ENCODE measurements at regions not wholly inside any gene's neighbourhood (a gene's known extent, or its start where the extent isn't known, plus 50 kb on each side); places are given as distances from the start of the nearest gene placed in this dataset.

GRCh38 chr12:11946161-11946560 is 124.6 kb upstream of the BCL2L14 start:
- no peak for DNase-seq
- H3K27ac ChIP-seq, result no peak overlapping the region

DNA sequence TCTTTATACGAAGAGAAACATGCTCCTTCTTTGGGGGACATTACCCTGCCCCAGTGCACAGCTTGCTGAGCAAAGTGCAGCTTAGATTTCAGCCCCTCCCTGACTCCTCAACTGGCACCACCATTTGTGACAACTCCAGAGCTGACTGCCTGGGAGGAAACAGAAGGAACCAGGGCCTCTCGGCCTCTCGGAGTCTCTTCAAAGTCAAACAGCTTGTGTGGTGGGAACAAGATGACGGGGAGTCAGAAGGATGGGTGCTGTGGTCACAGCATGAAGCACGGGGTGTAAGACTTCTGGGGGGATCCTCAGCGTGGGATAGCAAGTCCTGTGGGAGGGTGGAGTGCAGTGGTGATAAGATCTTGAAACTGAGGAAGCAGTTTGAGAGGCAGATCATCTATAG is 123.5 kb upstream of the BCL2L14 start:
- DNase-seq, result no peak
- no peaks in the 10 kb centered on the region for H3K36me3 ChIP-seq

More at GRCh38 chr12:11946161-11946560, 124.6 kb upstream of the BCL2L14 start:
- Histone ChIP-seq H3K9me3 (replicated peaks) (no peaks in the 10 kb centered on the region), H3K4me3 (no peak overlapping the region), H3K4me1 (0 out of 2 replicates have a peak, but pooled peaks cover 2% of the 10 kb centered on the region), H3K27me3 (no peaks in the 10 kb centered on the region), H3K36me3 (no peaks in the 10 kb centered on the region)

DNA sequence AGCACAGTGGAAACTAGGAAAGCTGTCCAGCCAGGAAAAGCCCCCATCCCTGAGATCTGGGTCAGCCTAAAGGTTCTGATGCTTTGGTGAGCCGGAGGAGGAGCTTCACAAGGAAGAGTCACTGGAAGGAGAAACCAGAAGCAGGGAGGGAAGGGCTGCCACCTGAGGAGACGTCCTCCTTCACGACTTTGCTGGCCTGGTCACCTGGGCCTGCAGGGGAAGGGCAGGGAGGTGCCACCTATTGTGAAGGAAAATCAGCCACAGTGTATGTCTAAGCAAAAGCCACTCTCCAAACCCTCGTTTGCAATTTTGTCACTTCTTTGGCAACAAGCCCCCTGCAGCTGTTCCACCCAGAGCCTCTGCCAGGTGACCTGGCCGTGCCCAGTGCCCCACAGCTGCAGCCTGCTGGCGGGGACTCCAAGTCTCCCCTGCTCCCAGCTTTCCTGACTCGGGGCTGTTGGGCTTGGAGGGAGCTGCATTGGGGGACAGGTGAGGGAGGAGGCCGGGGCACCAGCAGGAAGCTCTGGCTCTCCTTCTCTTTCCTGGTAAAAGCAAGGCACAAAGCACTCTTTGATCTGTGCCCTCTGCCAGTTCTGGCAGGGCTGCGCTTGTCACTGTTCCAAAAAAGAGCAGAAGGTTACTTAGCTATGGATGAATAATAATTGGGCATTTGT is 120.9 kb upstream of the BCL2L14 start:
- Histone ChIP-seq H3K4me1 (peaks cover 16% of the 10 kb centered on the region), H3K4me3 (no peak overlapping the region), H3K27ac (no peak overlapping the region), H3K27me3 (no peaks in the 10 kb centered on the region), H3K9me3 (replicated peaks) (no peaks in the 10 kb centered on the region), H3K36me3 (no peaks in the 10 kb centered on the region)
- peak; percentile 15 to 30 for DNase-seq

More for the DNA sequence above, 123.5 kb upstream of the BCL2L14 start:
- 0 out of 2 replicates have a peak, but pooled peaks cover 2% of the 10 kb centered on the region for H3K4me1 ChIP-seq
- no peak overlapping the region for H3K27ac ChIP-seq
- H3K9me3 ChIP-seq (replicated peaks), result no peaks in the 10 kb centered on the region
- H3K27me3 ChIP-seq, result no peaks in the 10 kb centered on the region
- H3K4me3 ChIP-seq, result no peak overlapping the region

GRCh38 chr12:11951209-11951608 is 119.5 kb upstream of the BCL2L14 start:
- no peaks in the 10 kb centered on the region for H3K36me3 ChIP-seq
- no peaks in the 10 kb centered on the region for H3K27me3 ChIP-seq
- H3K9me3 ChIP-seq (replicated peaks), result no peaks in the 10 kb centered on the region
- no peak overlapping the region for H3K27ac ChIP-seq
- no peak overlapping the region for H3K4me3 ChIP-seq
- DNase-seq, result no peak
- peaks cover 16% of the 10 kb centered on the region for H3K4me1 ChIP-seq

DNA sequence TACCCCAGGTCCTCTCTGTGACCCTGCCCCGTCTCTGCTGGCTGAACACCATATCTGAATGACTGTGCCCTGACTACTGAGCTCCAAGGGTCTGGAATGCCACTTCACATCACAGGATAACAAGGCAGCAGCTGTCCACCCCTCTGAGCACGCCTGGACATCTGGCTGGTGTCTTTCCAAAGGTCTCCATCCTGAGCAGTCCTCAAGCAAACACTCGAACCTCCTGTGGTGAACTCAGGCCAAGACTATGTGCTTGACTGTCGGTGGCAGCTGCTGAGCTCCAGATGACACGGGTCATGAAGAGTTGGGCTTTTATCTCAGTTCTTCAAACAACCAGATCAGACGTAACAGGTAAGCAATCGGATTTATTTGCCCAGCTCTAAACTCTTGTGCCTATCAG is 117.2 kb upstream of the BCL2L14 start:
- Histone ChIP-seq H3K4me3 (no peak overlapping the region), H3K27me3 (no peaks in the 10 kb centered on the region), H3K9me3 (replicated peaks) (no peaks in the 10 kb centered on the region), H3K4me1 (peaks cover 16% of the 10 kb centered on the region), H3K36me3 (no peaks in the 10 kb centered on the region), H3K27ac (no peak overlapping the region)
- DNase-seq, result peak; percentile 69 to 75

- no peaks in the 10 kb centered on the region for H3K27me3 ChIP-seq
- H3K36me3 ChIP-seq, result no peaks in the 10 kb centered on the region
These were observed 116.6 kb upstream of the BCL2L14 start for GRCh38 chr12:11954181-11954580.

DNA sequence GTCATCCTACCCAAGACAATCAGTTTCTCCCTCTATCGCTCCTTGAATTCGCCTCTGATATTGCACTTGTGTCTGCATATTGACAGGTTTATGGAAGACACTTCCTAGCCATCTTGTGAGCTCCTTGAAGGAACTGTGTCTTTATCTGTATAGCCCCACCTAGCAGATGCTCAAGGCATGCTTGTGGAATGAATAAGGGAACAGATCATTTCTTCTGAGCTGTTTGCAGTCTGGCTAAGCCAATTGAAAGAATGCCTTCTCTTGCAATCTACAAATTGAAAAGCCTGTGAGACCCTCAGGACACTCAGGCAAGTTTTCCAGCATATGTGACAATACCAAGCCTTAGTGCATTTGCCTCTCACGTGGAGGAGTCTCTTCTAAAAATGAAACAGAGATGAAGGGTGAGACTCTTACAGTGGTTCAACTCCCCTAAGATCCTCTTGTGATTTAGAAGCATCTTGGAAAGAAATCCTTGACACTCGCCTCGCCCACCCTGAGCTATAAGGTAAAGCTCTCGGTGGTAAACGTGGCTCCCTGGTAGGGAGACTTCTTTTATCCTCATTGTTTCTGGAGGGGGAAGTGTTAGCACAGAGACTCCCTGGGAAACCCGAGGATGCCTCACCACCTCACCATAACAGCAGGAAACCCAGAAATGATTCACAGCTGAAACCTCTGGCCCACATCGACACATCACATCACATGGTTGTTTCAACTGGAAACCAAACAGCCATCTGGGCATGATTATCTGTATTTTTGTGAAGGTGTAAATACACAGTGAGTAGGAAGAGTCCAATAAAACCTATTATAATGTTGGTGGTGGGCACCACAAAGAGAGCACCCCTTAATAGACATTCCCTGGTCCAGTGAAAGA is 112.3 kb upstream of the BCL2L14 start:
- H3K4me1 ChIP-seq, result peaks cover 9% of the 10 kb centered on the region
- H3K27ac ChIP-seq, result no peak overlapping the region
- H3K36me3 ChIP-seq, result no peaks in the 10 kb centered on the region
- DNase-seq, result no peak
- H3K4me3 ChIP-seq, result no peak overlapping the region
- no peaks in the 10 kb centered on the region for H3K27me3 ChIP-seq
- no peaks in the 10 kb centered on the region for H3K9me3 ChIP-seq (replicated peaks)

More at GRCh38 chr12:11954181-11954580, 116.6 kb upstream of the BCL2L14 start:
- Histone ChIP-seq H3K9me3 (replicated peaks) (no peaks in the 10 kb centered on the region), H3K27ac (no peak overlapping the region), H3K4me3 (no peak overlapping the region), H3K4me1 (peaks cover 16% of the 10 kb centered on the region)
- peak in 1 of 2 experiments; percentile 17 for DNase-seq

DNA sequence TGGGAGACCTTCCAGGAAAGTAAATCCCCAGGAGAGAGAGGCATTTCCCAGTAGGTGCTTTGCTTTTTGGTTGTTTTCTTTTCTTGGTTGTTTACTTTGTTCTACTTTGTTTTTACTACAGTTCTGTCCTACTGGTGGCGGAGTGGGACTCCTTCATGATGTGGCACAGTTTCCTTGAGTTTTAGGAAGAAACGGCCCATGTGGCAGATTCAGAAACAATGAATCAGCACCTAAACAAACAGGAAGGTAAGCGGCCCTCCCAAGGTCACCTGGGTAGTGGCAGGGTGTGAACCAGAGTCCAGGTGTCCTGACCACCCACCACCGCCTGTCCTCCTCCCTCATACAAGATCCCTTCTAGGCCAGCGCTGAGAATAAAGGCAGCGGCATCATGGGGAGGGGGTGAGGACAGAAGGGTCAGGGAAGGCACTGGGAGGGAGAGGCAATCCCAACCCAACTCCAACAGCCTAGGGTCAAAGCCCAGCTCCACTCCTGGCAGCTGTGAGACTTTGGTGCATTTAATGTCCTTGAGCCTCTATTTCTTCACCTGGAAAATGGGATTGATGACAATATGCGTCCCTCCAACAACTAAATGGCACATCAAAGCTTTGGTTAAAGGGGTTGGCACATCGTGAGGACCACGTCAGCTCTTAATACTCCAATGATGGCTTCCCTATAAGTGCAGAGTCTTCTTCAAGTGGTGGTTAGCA is 111.5 kb upstream of the BCL2L14 start:
- 0 out of 2 replicates have a peak, but pooled peaks cover under 1% of the 10 kb centered on the region for H3K4me1 ChIP-seq
- H3K4me3 ChIP-seq, result no peak overlapping the region
- no peak overlapping the region for H3K27ac ChIP-seq
- DNase-seq, result no peak
- H3K27me3 ChIP-seq, result no peaks in the 10 kb centered on the region
- no peaks in the 10 kb centered on the region for H3K9me3 ChIP-seq (replicated peaks)
- no peaks in the 10 kb centered on the region for H3K36me3 ChIP-seq

DNA sequence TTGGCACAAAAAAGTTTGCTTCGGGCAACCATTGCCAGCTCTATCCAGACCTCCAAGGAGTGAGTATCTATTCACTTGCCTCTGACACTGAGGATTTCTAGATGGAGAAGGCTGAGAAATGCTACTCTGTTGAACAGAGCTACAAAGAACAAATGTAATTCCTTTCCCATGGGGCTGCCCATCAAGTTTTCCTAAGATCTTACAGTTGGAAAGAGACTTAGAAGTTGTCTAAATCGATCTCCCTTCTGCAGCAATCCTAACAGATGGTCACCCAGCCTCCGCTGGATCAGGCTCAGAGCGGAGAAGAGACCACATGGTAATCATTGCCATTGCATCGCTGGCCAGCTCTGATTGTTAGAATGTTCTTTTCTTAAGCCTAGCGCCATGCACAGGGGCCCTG is 110.1 kb upstream of the BCL2L14 start:
- Histone ChIP-seq H3K4me3 (no peak overlapping the region), H3K4me1 (no peaks in the 10 kb centered on the region), H3K36me3 (no peaks in the 10 kb centered on the region), H3K9me3 (replicated peaks) (no peaks in the 10 kb centered on the region), H3K27me3 (no peaks in the 10 kb centered on the region), H3K27ac (no peak overlapping the region)
- no peak for DNase-seq

DNA sequence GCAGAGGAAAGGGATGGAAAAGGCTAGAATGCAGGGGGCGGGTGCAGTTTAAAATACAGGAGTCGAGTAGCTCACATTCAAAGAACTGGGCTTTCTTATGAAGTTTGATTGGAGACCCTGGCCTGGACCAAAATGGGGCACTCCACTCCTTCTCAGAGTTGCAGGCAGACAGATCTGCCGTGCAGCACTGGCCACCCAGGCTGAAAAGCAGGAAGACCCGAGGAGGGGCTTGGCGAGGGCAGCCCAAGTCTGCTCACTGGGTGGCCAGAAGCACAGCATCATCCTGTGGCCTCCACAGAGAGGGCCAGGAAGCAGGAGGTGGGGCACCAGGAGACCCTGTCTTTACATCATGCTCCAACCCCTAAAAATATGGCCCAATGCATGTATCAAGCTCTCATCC is 109.1 kb upstream of the BCL2L14 start:
- H3K4me1 ChIP-seq, result no peaks in the 10 kb centered on the region

DNA sequence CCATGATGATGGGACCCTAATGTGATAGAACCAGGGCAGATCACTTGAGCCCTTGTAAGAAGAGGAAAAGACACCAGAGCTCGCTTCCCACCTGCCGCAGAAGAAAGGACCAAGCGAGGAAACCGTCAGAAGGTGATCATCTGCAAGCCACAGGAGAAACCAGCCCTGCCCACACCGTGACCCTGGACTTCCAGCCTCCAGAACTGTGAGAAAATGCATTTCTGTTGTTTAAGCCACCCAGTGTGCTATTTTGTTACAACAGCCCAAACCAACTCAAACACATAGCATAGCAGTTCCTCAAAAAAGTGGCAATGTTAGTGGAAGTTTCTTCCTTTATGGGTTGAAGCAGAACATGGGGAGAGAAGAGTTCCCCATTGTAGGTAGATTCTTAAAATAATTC is 107.9 kb upstream of the BCL2L14 start:
- Histone ChIP-seq H3K27me3 (no peaks in the 10 kb centered on the region), H3K27ac (no peak overlapping the region), H3K36me3 (no peaks in the 10 kb centered on the region), H3K4me3 (no peak overlapping the region), H3K4me1 (no peaks in the 10 kb centered on the region), H3K9me3 (replicated peaks) (no peaks in the 10 kb centered on the region)
- no peak for DNase-seq

More for the DNA sequence above, 109.1 kb upstream of the BCL2L14 start:
- Histone ChIP-seq H3K36me3 (no peaks in the 10 kb centered on the region), H3K9me3 (replicated peaks) (no peaks in the 10 kb centered on the region), H3K27ac (no peak overlapping the region), H3K4me3 (no peak overlapping the region), H3K27me3 (no peaks in the 10 kb centered on the region)
- peak in 1 of 2 experiments; percentile 16 for DNase-seq

- Histone ChIP-seq H3K4me1 (no peaks in the 10 kb centered on the region), H3K36me3 (no peaks in the 10 kb centered on the region), H3K4me3 (no peak overlapping the region), H3K9me3 (replicated peaks) (no peaks in the 10 kb centered on the region), H3K27ac (no peak overlapping the region), H3K27me3 (no peaks in the 10 kb centered on the region)
- no peak for DNase-seq
These were observed 106.8 kb upstream of the BCL2L14 start for GRCh38 chr12:11963841-11964471.

DNA sequence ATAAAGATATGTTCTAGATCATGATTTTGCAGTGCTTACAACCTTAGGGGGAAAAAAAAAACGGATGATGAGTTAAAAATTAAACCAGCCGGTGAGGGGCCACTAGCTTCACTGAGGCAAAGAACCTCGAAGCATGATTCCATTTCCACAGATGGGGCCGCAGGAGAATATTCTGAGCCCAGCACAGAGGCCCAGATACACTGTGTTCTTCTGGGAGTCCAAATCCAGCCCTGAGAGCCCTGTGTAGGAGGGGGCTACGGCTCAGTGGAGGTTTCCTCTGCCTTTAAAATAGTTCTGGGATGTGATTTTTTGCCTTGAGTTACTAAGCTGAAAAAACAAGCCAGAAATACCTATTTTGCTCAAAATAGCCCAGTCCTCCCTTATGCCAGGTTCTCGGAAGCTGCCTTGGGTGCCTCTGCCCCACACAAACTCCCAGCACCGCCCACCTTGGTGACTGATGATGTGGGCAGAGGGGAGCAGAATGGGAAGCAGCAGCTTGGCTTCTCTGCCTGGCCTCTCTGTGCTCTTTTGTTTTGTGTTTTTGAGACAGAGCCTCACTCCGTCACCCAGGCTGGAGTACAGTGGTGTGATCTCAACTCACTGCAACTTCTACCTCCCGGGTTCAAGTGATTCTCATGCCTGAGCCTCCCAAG is 105.4 kb upstream of the BCL2L14 start:
- H3K4me1 ChIP-seq, result no peaks in the 10 kb centered on the region
- no peaks in the 10 kb centered on the region for H3K9me3 ChIP-seq (replicated peaks)
- H3K27me3 ChIP-seq, result no peaks in the 10 kb centered on the region
- H3K36me3 ChIP-seq, result no peaks in the 10 kb centered on the region
- no peak overlapping the region for H3K27ac ChIP-seq
- no peak overlapping the region for H3K4me3 ChIP-seq
- DNase-seq, result no peak

- Histone ChIP-seq H3K4me1 (no peaks in the 10 kb centered on the region), H3K27ac (no peak overlapping the region), H3K36me3 (no peaks in the 10 kb centered on the region)
These were observed 103.2 kb upstream of the BCL2L14 start for GRCh38 chr12:11967376-11968047.

More at GRCh38 chr12:11967376-11968047, 103.2 kb upstream of the BCL2L14 start:
- no peak for DNase-seq
- Histone ChIP-seq H3K27me3 (no peaks in the 10 kb centered on the region), H3K9me3 (replicated peaks) (no peaks in the 10 kb centered on the region), H3K4me3 (no peak overlapping the region)

Measured in SJCRH30 (cell line).